T-helper 2 cell (primary cell): ENCODE measurements at regions not wholly inside any gene's neighbourhood (a gene's known extent, or its start where the extent isn't known, plus 50 kb on each side); places are given as distances from the start of the nearest gene placed in this dataset.

ENCODE experiments used
- DNase-seq, 5 experiments: peaks; one replicate each; pipeline versions ENCODE4 v3.0.0 to v3.0.0-alpha.2; 2012 to 2022

- DNase-seq, result no peak
Observed at GRCh38 chr7:41027428-41028115, 675.3 kb downstream of the INHBA start.

- DNase-seq, result no peak
Observed at GRCh38 chr7:41024126-41024525, 678.8 kb downstream of the INHBA start.

GRCh38 chr7:41020056-41020455 is 682.8 kb downstream of the INHBA start:
- no peak for DNase-seq

- no peak for DNase-seq
Observed at GRCh38 chr7:41013117-41013516, 689.8 kb downstream of the INHBA start.

GRCh38 chr7:41012041-41012440 is 690.8 kb downstream of the INHBA start:
- DNase-seq, result no peak

- DNase-seq, result no peak
Observed at GRCh38 chr7:41010967-41011366, 691.9 kb downstream of the INHBA start.

GRCh38 chr7:41010418-41010817 is 692.5 kb downstream of the INHBA start:
- no peak for DNase-seq

- no peak for DNase-seq
Observed at GRCh38 chr7:41007811-41008210, 695.1 kb downstream of the INHBA start.

GRCh38 chr7:41007351-41007751 is 695.5 kb downstream of the INHBA start:
- no peak for DNase-seq

GRCh38 chr7:41006306-41006995 is 696.4 kb downstream of the INHBA start:
- DNase-seq, result no peak

- no peak for DNase-seq
Observed at GRCh38 chr7:41005374-41005901, 697.5 kb downstream of the INHBA start.

GRCh38 chr7:41003977-41004376 is 698.9 kb downstream of the INHBA start:
- no peak for DNase-seq

- DNase-seq, result no peak
Observed at GRCh38 chr7:41003611-41003940, 699.3 kb downstream of the INHBA start.

GRCh38 chr7:41002741-41003610 is 699.9 kb downstream of the INHBA start:
- DNase-seq, result peak in 1 of 5 experiments; percentile 14

GRCh38 chr7:41000042-41000441 is 702.8 kb downstream of the INHBA start:
- no peak for DNase-seq

GRCh38 chr7:40996233-40996677 is 706.6 kb downstream of the INHBA start:
- no peak for DNase-seq

GRCh38 chr7:40990841-40991240 is 712.0 kb downstream of the INHBA start:
- no peak for DNase-seq

- DNase-seq, result no peak
Observed at GRCh38 chr7:40987571-40987970, 715.3 kb downstream of the INHBA start.

- DNase-seq, result no peak
Observed at GRCh38 chr7:40986351-40986873, 716.5 kb downstream of the INHBA start.

GRCh38 chr7:40983111-40983510 is 719.8 kb downstream of the INHBA start:
- no peak for DNase-seq

GRCh38 chr7:40979296-40979695 is 723.6 kb downstream of the INHBA start:
- no peak for DNase-seq

- DNase-seq, result no peak
Observed at GRCh38 chr7:40978047-40978446, 724.8 kb downstream of the INHBA start.

GRCh38 chr7:40977533-40977932 is 725.4 kb downstream of the INHBA start:
- no peak for DNase-seq
